ENCODE measurements at regions not wholly inside any gene's neighbourhood (a gene's known extent, or its start where the extent isn't known, plus 50 kb on each side); places are given as distances from the start of the nearest gene placed in this dataset.
A peak's percentile ranks its signal among the peaks of the same experiment; 100 is the strongest.
"Not testable (repeated sequence)": the region's sequence is repeated elsewhere in the genome, so short reads cannot be mapped to it uniquely, and the experiment has no call there.

DNA sequence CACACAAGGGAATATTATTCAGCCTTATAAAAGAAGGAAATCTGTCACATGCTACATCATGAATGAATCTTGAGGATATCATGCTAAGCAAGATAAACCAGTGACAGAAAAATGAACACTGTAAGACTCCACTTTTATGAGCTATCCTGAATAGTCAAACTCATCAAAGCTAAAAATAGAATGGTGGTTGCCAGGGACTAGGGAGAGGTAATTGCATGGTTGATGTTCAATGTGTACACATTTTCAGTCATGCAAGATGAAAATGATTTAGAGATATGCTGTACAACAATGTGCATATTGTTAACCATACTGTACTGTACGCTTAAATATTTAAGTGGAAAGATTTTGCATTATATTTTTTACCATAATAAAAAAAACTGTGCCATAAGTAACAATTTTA, 1349.1 kb downstream of the XPNPEP1 start:
- DNase-seq, result no peak

DNA sequence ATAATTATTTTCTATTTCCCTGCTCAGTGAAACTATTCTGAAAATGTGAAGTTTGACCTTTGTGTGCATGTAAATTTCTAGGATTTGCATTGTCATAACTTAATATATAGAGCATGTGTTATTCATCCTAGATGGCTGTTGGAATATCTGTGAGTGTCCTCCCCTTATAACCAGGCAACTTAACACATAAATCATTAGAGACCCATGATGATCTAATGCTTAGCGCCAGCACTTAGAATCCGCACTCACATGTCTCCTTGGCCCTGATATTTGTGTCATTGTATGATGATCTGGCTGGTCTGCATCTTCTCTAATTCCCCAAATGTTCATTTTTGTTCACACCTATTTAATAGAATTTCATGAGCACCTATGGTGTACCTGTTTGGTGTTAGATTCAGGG, 1354.5 kb downstream of the XPNPEP1 start:
- no peak for DNase-seq

- no peak for DNase-seq
Observed at GRCh38 chr10:108567899-108568752, 1355.2 kb downstream of the XPNPEP1 start.

DNA sequence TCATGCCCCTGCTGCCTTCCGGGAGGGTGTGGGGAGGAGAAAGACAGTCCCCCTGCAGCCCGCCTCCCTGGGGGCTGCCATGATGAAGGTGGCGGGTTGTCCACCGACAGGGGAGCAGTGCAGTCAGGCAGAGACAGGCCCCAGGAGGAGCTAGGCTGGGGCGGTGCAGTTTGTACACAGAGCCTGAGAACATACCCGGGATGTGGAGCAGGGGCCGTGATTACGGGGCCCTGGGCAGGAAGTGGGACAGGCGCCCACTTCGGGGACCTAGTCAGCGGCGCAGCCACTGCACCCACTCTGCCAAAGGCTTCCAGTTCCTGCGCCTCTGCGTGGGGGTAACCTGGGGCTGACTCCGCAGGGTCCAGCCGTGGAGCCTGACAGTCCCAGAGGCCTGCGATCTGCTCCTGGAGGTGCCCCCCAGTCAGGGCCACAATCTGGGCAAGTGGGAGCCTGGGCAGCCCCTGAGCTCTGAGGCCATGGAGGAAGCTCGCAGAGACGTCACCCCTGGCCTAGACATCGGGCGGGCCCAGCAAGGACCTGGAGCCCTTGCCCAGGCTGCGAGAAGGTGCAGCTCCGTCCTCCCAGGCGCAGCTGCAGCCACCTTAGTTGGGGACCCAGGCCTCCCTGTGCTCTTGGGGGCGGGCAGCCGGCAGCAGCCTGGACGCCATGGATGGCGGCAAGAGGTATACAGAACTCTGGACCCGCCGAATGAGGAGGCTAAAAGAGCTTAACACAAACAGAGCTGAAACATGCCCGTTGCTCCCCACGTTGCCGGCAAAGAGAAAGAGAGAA, 1356.8 kb downstream of the XPNPEP1 start:
- no peak for DNase-seq

DNA sequence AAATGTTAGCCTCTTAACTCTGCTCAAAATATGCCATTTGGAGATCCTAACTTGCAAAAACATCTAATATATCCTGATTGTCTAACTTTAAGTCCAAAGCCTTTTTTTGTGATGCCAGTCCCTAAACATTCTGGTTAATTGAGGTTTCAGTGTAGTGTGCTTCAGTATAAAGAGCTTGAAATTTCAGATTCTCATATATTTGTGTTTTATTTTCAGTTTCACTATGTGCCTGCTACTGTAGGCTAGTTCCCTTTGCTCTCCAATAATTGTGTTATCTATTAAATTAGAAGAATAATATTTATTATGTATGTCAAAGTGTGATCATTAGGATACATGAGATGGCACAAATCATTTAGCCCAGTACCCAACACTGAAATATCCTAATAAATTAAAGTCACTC, 1361.2 kb downstream of the XPNPEP1 start:
- no peak for DNase-seq

GRCh38 chr10:108561649-108562048, 1361.7 kb downstream of the XPNPEP1 start:
- no peak for DNase-seq

- no peak for DNase-seq
Observed at GRCh38 chr10:108560488-108560887, 1362.8 kb downstream of the XPNPEP1 start.

DNA sequence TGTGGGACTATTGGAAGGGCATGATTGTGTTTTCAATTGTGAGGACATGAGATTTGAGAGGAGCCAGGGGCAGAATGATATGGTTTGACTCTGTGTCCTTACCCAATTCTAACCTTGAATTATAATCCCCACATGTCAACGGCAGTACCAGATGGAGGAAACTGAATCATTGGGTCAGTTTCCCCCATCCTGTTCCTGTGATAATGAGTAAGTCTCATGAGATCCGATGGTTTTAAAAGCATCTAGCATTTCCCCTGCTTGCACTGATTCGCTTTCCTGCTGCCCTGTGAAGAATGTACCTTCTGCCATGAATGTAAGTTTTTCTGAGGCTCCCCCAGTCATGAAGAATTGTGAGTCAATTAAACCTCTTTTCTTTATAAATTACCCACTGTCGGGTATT, 1367.1 kb downstream of the XPNPEP1 start:
- no peak for DNase-seq

DNA sequence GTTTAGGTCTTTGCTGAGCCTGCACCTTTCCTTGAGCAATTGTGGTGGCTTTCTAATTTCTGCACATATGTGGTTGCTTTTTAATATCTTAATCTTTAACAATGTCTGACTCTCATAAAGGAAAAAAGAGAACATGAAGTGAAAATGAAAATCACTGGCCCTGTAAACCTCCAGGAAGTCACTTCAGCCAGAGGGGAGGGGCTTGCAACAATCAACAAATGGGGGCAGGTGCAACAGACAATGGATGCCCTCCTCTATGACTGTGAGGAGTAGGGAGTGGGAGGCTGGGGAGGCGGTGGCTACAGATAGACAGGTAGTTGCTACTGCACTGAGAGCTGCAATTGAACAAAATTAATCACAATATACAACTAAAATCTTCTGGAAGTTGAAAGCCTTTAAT, 1377.4 kb downstream of the XPNPEP1 start:
- no peak for DNase-seq

DNA sequence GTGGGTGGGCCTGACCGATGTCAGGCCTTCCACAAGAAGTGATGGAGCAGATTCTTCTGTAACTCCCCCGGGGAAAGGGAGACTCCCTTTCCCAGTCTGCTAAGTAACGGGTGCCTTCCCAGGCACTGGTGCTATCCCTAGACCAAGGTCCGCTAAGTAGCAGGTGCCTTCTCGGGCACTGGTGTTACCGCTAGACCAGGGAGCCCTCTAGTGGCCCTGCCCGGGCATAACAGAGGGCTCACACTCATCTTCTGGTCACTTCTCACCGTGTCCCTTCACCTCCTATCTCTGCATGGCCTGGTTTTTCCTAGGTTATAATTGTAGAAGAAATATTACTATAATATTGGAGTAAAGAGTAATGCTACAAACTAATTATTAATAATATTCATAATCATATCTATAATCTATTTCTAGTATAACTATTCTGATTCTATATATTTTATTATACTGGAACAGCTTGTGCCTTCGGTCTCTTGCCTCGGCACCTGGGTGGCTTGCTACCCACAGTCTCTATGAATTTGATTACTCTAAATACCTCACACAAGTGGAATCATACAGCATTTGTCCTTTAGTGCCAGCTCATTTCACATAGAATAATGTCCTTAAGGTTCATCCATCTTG, 1378.7 kb downstream of the XPNPEP1 start:
- peak; percentile 66 for DNase-seq

DNA sequence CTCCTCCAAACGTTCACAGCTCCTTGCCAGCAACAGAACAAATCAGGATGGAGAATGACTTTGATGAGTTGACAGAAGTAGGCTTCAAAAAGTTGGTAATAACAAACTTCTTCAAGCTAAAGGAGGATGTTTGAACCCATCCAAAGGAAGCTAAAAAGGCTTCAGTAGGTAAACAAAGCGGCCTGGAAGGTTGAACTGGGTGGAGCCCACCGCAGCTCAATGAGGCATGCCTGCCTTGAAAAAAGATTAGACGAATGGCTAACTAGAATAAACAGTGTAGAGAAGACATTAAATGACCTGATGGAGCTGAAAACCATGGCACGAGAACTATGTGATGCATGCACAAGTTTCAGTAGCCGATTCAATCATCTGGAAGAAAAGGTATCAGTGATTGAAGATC, 1369.0 kb upstream of the SORCS1 start:
- not testable (repeated sequence) for DNase-seq

GRCh38 chr10:108523016-108523800, 1358.7 kb upstream of the SORCS1 start:
- DNase-seq, result no peak

DNA sequence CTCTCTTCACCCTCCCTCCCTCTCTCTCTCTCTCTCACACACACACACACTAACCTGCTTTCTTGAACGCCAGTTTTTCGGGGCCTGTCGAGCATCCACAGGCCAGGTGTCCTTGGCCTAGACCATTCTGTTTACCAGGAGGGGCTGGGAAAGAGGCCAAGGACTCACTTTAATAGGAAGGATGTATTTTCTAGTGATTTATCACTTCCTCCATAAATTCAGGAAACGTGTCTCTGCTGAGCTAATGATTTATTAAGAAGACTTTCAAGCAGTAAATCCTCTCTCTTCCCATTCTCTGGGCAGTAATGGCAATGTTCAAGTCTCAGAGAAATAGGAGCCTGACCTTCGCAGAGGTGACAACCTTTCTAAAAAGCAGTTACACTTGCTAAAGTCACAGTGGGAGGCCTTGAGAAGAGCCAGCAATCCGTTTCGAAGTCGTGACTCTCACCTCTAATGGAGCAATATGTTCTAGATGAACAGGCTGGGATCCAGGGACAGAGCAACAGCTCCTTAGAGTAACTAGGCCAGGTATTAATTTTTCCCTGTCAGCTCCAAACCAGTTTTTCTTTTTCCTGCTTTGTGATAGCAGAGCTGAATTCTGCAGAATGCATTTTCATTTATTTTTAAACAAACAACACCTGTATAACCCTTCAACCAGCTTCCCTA, 1357.5 kb upstream of the SORCS1 start:
- DNase-seq, result no peak

DNA sequence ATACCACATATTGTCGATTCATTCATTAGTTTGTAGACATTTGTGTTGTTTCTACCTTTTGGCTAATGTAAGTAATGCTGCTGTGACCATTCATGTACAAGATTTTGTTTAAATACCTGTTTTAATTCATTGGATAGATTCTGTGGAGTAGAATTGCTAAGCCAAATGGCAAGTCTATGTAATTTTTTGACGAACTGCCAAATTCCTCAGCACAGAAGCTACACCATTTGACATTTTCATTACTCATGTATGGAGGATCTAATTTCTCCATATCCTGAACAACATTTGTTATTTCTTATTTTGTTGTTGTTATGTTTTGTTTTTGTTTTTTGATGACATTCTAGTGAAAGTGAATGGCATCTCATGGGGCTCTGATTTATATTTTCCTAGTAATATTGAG, 1351.3 kb upstream of the SORCS1 start:
- DNase-seq, result no peak

- DNase-seq, result no peak
Observed at GRCh38 chr10:108500396-108500795, 1335.9 kb upstream of the SORCS1 start.

DNA sequence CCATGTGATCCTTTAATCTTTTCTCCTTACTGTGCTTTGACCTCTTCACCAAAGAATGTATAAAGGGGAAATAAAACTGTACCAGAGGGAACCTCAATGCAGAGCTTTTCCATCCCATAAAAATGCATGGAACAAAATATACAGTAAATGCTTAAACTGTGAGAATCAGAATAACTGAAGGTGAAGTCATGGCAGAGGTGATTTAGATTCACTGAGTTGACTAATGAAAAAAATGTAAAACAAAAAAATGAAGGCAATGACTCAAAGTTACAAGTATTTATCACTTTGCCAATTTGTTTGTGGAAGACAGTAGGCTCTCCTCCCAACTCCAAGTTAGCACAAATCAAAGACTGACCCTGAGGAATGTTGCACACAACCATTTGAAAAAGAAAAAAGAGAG, 1331.6 kb upstream of the SORCS1 start:
- DNase-seq, result no peak

DNA sequence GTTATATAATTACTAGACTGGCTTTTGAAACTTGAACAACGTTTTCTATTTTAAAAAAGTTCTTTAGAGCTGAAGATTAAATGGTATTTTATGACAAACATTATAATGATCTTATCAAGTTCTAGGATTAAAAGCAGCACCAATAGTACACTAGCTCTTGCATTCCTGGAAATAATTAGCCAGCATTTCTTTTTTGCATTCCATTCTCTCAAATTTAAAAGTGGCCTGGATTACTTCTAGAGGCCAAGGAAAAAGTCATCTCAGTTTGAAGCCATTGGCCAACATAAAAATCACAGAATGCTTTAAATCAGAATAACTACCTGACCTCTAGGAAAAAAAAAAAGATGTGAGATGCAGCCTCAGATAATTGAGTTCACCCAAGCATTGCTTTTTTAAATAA, 1326.4 kb upstream of the SORCS1 start:
- DNase-seq, result no peak

DNA sequence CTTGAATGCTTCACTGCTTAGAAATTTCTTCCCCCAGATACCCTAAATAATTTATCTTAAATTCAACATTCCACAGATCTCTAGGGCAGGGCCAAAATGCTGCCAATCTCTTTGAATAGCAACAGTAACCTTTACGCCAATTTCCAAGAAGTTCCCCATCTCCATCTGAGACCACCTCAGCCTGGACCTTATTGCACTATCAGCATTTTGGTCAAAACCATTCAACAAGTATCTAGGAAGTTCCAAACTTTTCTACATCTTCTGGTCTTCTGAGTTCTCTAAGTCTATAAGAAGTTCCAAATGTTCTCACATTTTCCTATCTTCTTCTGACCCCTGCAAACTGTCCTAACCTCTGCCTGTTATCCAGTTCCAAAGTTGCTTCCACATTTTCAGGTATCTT, 1306.9 kb upstream of the SORCS1 start:
- DNase-seq, result no peak

GRCh38 chr10:108469940-108470339, 1305.4 kb upstream of the SORCS1 start:
- no peak for DNase-seq

DNA sequence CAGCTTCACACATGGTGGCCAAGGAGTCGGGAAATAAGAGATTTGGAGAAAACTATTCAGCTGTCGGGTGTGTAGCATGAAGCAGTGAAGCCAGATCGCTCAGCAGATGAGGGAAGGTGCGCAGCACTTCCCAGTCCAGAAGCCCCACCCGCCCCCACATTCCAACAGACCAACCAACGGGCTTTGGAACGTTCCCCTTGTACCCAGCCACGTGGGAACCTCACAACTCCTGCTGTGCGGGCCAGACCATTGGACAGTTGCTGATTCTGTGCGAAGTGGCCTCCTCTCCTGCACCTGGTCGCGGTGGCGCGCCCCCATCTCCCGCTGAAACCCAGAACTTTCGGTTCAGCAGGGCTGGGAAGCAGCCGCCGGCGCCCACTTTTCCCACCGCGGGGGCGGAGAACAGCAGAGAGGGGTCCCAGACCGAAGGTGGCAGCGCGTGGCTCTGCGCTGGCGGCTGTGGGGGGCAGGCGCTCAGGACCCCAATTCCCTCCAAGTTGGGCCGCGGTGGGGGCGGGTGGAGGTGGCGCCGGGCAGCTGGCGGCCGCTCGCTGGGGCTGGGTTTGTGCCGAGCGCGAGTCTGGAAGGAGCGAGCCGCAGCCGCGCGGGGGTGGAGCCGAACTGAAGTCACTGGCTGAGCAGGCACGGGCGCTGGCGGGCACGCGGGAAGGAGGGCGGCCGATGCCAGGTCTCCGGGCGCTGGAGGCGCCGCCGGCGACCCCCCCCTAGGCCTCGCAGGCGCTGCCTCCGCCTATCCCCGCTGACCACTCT, 1301.5 kb upstream of the SORCS1 start:
- DNase-seq, result no peak

DNA sequence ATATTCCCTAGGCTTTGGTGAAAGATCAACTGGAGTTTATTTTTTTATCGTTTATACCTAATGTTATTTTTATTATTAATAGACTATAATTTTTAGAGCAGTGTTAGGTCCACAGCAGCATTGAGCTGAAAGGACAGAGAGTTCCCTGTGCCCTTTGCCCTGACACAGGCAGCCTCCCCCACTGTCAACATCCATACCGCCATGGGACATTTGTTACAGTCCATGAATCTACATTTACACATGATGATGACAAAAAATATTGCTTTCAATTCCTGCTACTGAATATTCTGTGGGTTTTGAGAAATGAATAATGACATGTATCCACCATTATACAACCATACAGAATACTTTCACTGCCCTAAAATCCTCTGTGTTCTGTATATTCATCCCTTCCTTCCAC, 1297.5 kb upstream of the SORCS1 start:
- no peak for DNase-seq

DNA sequence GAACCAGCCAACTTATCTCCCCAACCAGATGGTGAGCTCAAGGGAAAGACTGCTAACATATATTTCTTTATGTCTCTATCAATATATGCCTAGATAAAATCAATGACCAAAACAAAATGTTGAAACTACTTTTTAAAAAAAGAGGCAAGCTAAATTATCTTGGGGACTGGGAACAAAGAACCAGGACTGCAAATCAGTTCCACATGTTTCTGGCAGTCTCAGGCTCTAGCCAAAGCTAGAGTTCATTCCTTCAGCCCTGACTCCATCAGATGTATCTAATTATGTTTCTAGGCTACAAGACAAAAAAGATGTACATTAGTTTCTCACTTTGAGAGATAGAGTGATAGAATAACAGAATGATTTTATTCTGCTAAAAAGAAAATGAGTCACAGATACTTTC, 1290.3 kb upstream of the SORCS1 start:
- DNase-seq, result no peak
